GM12872 (cell line): ENCODE measurements at regions not wholly inside any gene's neighbourhood (a gene's known extent, or its start where the extent isn't known, plus 50 kb on each side); places are given as distances from the start of the nearest gene placed in this dataset.

ENCODE experiments used
- CTCF ChIP-seq: IDR thresholded peaks from 3 replicates; pipeline ENCODE4 v1.5.1; 2011; ENCODE audit warnings: low read depth, mild to moderate bottlenecking, low read length, moderate library complexity; ENCODE audit not compliant: insufficient read depth

- TF ChIP-seq CTCF, result no peak
Observed at GRCh38 chr1:79981481-79981880, 975.0 kb upstream of the ADGRL4 start.

GRCh38 chr1:79979346-79979745, 972.8 kb upstream of the ADGRL4 start:
- no peak for TF ChIP-seq CTCF

GRCh38 chr1:79976287-79976686, 969.8 kb upstream of the ADGRL4 start:
- TF ChIP-seq CTCF, result no peak

- 0 out of 3 replicates have a peak, but pooled peaks have one; percentile 10 for TF ChIP-seq CTCF
Observed at GRCh38 chr1:79974659-79975058, 968.1 kb upstream of the ADGRL4 start.

- TF ChIP-seq CTCF, result no peak
Observed at GRCh38 chr1:79969886-79970285, 963.4 kb upstream of the ADGRL4 start.

- no peak for TF ChIP-seq CTCF
Observed at GRCh38 chr1:79966438-79966837, 959.9 kb upstream of the ADGRL4 start.

GRCh38 chr1:79959635-79960034, 953.1 kb upstream of the ADGRL4 start:
- no peak for TF ChIP-seq CTCF

GRCh38 chr1:79955966-79956365, 949.4 kb upstream of the ADGRL4 start:
- no peak for TF ChIP-seq CTCF
